Lower lobe of right lung (tissue), 2 donors: ENCODE measurements at regions not wholly inside any gene's neighbourhood (a gene's known extent, or its start where the extent isn't known, plus 50 kb on each side); places are given as distances from the start of the nearest gene placed in this dataset.

Experiments
- ATAC-seq, 2 donors: fragments of 200-7000 bp; cut with Tn5 transposase; one replicate each; pipeline ENCODE4 v1.9.1; 2020 to 2022; ENCODE audit warnings: mild to moderate bottlenecking in 2 of 2, moderate library complexity in 2 of 2
- DNase-seq: peaks from one replicate; pipeline ENCODE4 v3.0.0-alpha.2; 2020
- H3K27ac ChIP-seq: fragments of 200-600 bp; one replicate; pipeline ENCODE4 v1.8.0; 2022
- H3K27me3 ChIP-seq: fragments of 200-600 bp; one replicate; pipeline ENCODE4 v1.8.0; 2022; ENCODE audit warnings: low read depth
- H3K36me3 ChIP-seq: fragments of 200-600 bp; one replicate; pipeline ENCODE4 v1.8.0; 2022; ENCODE audit warnings: mild to moderate bottlenecking
- H3K4me1 ChIP-seq: fragments of 200-600 bp; one replicate; pipeline ENCODE4 v1.8.0; 2022
- H3K4me3 ChIP-seq: fragments of 200-600 bp; one replicate; pipeline ENCODE4 v1.8.0; 2022; ENCODE audit warnings: mild to moderate bottlenecking
- H3K9me3 ChIP-seq: fragments of 200-600 bp; one replicate; pipeline ENCODE4 v1.8.0; 2022
- CTCF ChIP-seq: fragments of 200-600 bp; IDR thresholded peaks from one replicate; pipeline ENCODE4 v1.8.0; 2022; ENCODE audit warnings: antibody characterized with exemption, mild to moderate bottlenecking
- intact Hi-C: fragments of 100-400 bp; cut with DNase I; formaldehyde crosslinking; loops from one replicate; pipeline ENCODE4 v1.11.0; 2022
- donor health status: DM: no; HTN: yes; CAD: no; lungs with severe emphysema.

- no peaks in the 10 kb centered on the region for H3K27me3 ChIP-seq
- intact Hi-C loops = no loop called here
- H3K9me3 ChIP-seq = no peaks in the 10 kb centered on the region
- no peak overlapping the region for H3K27ac ChIP-seq
- ATAC-seq (no peak), DNase-seq (no peak)
- no peaks in the 10 kb centered on the region for H3K4me1 ChIP-seq
- no peak for TF ChIP-seq CTCF
- H3K4me3 ChIP-seq = no peak overlapping the region
- H3K36me3 ChIP-seq = no peaks in the 10 kb centered on the region
These were observed 105.7 kb upstream of the HAND1 start for GRCh38 chr5:154583671-154584177.

- TF ChIP-seq CTCF = no peak
- DNase-seq (no peak), ATAC-seq (no peak)
- Histone ChIP-seq H3K27ac (no peak overlapping the region), H3K9me3 (no peaks in the 10 kb centered on the region), H3K27me3 (peaks cover 11% of the 10 kb centered on the region), H3K4me3 (no peak overlapping the region), H3K4me1 (no peaks in the 10 kb centered on the region), H3K36me3 (no peaks in the 10 kb centered on the region)
- intact Hi-C loops = no loop called here
These were observed 102.4 kb upstream of the HAND1 start for GRCh38 chr5:154580422-154580821.

GRCh38 chr5:154577416-154577815, 99.4 kb upstream of the HAND1 start:
- intact Hi-C loops = no loop called here
- Histone ChIP-seq H3K36me3 (no peaks in the 10 kb centered on the region), H3K4me3 (no peak overlapping the region), H3K9me3 (no peaks in the 10 kb centered on the region), H3K27ac (no peak overlapping the region), H3K4me1 (no peaks in the 10 kb centered on the region), H3K27me3 (peaks cover 17% of the 10 kb centered on the region)
- no peak for DNase-seq
- no peak for TF ChIP-seq CTCF
- peak in 1 of 2 donors; percentile 34 for ATAC-seq

- intact Hi-C loops = no loop called here
- ATAC-seq (no peak), DNase-seq (no peak)
- no peaks in the 10 kb centered on the region for H3K9me3 ChIP-seq
- H3K27me3 ChIP-seq = peaks cover 17% of the 10 kb centered on the region
- no peaks in the 10 kb centered on the region for H3K36me3 ChIP-seq
- no peak overlapping the region for H3K4me3 ChIP-seq
- H3K27ac ChIP-seq = no peak overlapping the region
- no peak for TF ChIP-seq CTCF
- H3K4me1 ChIP-seq = no peaks in the 10 kb centered on the region
These were observed 98.4 kb upstream of the HAND1 start for GRCh38 chr5:154576429-154576806.

- no peak for TF ChIP-seq CTCF
- Histone ChIP-seq H3K9me3 (no peaks in the 10 kb centered on the region), H3K27me3 (peaks cover 17% of the 10 kb centered on the region), H3K4me3 (no peak overlapping the region), H3K4me1 (no peaks in the 10 kb centered on the region), H3K36me3 (no peaks in the 10 kb centered on the region), H3K27ac (no peak overlapping the region)
- intact Hi-C loops = no loop called here
- no peak for ATAC-seq
- DNase-seq = no peak
These were observed 97.8 kb upstream of the HAND1 start for GRCh38 chr5:154575546-154576428.
